Breast epithelium (tissue), 3 donors: ENCODE measurements at regions not wholly inside any gene's neighbourhood (a gene's known extent, or its start where the extent isn't known, plus 50 kb on each side); places are given as distances from the start of the nearest gene placed in this dataset.

ENCODE experiments used
- CTCF ChIP-seq, 3 donors: fragments of 450-650 bp; IDR thresholded peaks; one replicate each; pipeline ENCODE4 v1.5.1; 2016 to 2017; ENCODE audit warnings: antibody characterized with exemption in 3 of 3, mild to moderate bottlenecking in 3 of 3, moderate library complexity in 3 of 3
- POLR2A ChIP-seq: fragments of 450-650 bp; IDR thresholded peaks from one replicate; pipeline ENCODE4 v1.6.1; 2016; ENCODE audit warnings: antibody characterized with exemption, mild to moderate bottlenecking, moderate library complexity
- POLR2AphosphoS5 ChIP-seq, 3 donors: sonication (generic); formaldehyde crosslinking; IDR thresholded peaks; one replicate each; pipeline ENCODE4 v1.6.1; 2017; ENCODE audit warnings: antibody characterized with exemption in 3 of 3

DNA sequence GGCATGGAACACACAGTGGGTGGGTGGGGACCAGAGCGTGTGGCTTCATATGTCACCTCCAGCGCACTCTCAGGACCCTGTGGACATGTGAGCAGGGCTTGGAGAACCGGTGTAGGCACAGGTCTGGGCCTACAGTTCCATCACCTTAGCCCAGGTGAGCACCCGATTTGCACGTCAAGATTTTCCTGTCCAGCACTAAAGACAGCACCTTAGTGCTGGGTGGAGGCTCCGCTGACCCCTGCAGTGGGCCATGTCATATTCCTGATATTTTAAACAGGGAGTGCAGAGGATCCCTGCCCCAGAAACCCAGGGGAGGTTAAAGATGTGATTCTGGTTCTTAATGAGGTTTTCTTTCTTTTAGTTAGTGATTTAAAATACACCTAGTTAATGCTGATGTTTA lies 356.0 kb upstream of the IRX4 start:
- TF ChIP-seq CTCF (IDR thresholded peaks at IDR 0.05) (no peak), POLR2A (no peak), POLR2AphosphoS5 (IDR thresholded peaks at IDR 0.05) (no peak)
